DMS153 (cell line): ENCODE measurements at regions not wholly inside any gene's neighbourhood (a gene's known extent, or its start where the extent isn't known, plus 50 kb on each side); places are given as distances from the start of the nearest gene placed in this dataset.

Experiments
- DNase-seq: peaks from one replicate; lab custom pipeline; 2025; lab: John Stamatoyannopoulos, UW

DNA sequence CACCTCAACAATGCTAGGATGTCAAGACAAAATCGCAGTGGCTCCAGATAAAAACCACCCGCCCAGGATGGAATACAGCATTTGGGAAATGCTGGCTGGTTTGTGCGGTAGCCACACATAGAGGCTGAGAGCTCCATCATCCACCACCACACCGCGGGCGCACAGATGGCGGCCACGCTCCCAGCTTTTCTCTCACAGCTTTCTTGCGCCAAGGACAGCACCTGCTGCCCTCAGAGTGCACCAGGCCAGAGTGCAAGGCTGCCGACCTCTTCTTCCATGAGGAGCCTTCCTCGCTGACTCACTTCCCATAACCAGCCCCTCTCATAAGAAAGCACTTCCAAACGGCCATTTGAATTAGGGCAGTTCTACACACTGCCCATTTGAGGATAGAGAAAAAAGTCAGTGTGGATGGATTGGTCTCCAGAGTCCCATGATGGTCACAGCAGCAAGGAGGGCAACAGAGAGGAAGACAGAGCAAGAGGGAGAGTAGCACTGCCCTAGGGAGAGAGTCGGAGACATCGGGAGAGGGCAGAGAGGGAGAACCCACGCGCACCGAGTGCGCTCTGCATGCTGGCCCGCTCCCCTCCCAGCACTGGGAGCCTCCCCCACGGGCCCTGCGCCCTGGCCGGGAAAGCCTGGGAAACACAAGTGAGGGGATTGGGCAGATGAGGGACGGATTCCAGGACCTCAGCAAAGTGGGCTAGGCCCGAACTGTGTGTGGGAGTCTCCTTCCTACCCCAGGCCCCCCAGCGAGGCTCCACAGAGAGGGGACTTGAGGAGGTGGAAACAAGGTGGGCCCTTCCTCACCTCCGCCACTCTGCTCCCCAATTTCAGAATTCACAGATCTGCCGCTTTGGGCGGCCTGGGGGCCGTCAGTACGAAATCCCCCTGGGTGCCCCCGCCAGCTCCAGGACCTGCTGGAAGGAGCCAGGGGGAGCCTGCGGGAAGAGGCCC lies 156.9 kb downstream of the USP12 start:
- no peak for DNase-seq

GRCh38 chr13:27012482-27013197 lies 159.0 kb downstream of the USP12 start:
- DNase-seq = no peak

DNA sequence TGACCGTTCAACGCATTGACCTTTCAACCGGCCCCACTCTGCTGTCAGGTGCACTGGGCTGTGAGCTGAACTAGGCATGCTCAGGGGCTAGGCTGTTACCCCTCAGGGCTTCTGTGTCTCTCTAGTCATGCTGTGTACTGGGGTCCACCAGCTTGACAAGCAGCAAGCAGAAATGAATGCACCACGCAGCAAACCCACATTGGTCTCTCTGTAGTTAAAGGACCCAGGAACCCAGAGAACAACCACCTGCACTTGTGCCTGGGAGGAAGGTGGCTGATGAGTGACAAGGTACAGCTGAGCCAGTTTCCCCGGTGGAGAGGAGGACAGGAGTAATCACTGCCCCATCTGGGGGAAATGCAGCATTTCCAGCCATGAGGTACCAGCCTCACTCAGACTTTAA lies 159.9 kb downstream of the USP12 start:
- no peak for DNase-seq

DNA sequence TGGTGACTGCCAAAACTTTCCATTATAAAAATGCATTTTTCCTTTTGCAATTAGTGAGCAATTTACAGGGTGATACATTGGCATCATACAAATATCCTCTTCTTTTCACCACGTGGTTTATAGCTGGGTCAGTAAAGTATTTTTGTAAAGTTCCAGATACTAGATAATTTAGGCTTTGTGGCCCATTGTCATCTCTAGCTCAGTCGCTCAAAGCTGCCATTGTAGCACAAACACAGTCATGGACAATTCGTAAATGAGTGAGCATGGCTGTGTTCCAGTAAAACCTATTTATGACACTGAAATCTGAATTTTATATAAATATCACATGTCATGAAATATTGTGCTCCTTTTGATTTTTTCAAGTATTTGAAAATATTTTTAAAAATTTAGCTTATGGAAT lies 162.9 kb downstream of the USP12 start:
- DNase-seq = no peak

GRCh38 chr13:27007166-27007565 lies 164.4 kb downstream of the USP12 start:
- no peak for DNase-seq

- peak; percentile 56 for DNase-seq
Observed at GRCh38 chr13:27006519-27007161, 165.0 kb downstream of the USP12 start.

DNA sequence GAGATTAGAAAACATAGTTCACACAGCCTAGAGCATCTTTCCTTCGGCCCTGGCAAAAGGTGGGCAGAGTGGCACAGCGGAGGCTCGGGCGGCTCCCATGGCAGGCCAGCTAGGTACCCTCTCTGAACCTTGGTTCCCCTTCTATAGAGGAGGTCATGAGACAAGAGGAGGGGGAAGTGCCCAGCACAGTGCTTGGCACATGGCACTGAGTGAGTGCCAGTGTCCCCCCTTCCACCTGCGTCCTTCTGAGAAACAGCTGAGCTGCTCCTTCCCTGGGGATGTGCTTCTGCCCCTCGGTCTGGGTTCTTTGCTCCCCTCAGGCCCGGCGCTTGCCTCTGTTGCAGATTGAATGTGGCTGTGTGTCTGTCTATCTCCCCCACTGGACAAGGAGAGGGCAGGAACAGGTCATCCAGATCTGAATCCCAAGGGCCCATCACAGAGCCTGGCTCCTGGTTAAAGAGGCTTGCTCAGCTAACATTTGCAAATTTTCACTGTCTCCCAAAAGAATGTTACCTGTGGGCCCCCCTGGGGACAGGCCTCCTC lies 165.6 kb downstream of the USP12 start:
- no peak for DNase-seq

- peak; percentile 12 for DNase-seq
Observed at GRCh38 chr13:27005556-27005955, 166.1 kb downstream of the USP12 start.

DNA sequence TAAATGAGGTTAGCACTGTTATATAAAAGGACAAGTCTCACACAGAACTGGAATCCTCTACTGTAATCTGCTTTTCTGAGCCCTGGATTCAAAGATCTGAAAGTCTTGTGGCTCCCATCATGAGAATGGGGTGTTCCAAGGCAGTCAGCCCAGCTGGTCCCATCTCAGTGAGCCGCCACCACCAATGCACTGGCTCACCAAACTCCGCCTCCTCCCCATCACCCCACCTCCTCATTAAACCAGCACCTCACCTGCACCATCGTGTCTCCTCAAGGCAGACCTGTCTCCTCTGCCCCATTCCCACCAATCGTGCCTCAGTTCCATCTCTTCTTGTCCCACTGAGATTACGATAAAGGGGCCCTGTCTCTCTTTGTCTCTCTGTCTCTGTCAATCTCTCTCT lies 166.7 kb downstream of the USP12 start:
- DNase-seq = no peak

GRCh38 chr13:27004326-27004725 lies 167.3 kb downstream of the USP12 start:
- no peak for DNase-seq

- DNase-seq = peak; percentile 86
Observed at GRCh38 chr13:27001705-27002104, 169.9 kb downstream of the USP12 start.

DNA sequence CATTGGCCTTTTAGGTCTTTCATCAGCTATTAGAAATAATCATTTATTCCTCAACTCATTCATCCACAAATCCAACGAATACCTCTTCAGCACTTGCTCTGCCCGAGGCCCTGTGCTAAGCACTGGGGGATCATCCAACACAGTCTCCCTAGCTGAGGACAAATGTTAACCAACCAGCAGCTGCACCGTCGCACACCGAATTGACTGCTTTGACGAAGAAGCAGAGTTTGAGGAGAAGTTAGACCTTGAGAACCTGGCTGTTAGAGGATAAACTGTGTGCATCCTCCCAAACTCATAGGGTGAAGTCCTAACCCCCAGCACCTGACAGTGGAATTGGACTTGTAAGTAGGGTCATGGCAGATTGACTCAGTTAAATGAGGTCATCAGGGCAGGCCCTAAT lies 170.9 kb downstream of the USP12 start:
- DNase-seq = no peak

DNA sequence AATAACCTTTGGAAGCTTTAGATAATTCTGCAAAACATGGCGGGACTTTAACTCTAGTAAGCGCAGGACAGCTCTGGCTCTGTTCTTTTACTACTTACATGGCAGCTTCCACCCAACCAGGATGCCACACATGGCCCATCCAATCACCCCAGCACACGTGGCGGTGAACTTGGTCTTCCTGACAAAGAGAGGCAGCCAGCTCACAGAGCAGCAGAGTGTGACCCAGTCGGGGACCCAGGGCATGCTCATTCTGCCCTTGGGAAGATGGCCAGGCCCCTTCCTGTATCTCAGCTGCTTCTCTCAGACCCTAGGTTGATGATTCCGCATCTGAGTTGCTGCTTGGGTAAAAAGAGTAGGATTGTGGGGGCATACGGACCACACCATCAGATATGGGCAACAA lies 172.1 kb downstream of the USP12 start:
- DNase-seq = no peak

GRCh38 chr13:26998292-26998691 lies 173.3 kb downstream of the USP12 start:
- no peak for DNase-seq

DNA sequence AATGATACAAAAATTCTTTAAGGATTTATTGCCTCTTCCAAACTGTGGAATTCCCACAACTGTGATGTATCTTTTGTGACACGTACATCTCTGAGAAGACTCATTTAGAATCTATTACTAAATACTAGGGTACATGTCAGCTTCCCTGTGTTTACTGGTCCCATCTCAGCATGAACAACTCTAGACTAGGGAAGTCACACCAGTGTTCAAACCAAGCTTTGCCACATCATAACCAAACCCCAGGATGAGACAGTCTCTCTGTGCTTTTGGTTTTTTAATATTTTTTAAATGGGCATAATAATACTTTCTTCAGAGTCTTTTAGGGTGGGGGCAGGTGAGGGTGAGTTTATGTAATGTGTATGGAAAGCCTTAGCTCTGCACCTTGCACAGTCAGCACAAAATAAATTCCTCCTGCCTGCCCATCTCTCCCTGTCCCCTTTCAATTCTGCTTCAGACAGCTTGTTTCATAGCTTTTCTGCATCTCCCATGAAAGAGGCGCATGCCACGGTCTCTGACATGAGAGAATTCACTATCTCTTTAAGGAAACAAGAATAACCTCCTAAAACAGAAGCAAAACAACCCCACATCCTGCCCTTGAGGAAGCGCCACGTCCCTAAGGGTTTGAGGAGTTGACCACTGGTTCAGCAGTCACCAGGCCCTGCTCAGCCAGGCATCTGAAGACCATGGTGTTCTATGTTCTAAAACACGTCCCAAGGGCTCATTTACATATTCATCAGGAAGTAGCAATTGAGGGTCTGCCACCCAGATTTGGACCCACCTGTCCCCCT lies 174.5 kb downstream of the USP12 start:
- DNase-seq = no peak

DNA sequence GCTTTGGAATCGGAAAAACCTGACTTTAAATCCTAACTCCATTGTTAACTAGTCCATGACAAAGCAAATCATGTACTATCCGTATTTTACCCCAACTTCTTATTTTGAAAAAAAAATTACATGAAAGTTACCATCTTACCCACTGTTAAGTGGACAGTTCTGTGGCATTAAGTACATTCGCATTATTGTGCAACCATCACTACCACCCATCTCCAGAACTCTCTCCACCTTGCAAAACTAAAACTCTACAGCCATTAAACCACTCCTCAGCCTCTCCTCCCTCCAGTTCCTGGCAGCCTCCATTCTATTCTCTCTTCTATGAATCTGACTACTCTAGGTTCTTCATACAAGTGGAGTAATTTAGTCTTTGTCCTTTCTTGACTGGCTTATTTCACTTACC lies 176.5 kb downstream of the USP12 start:
- no peak for DNase-seq

DNA sequence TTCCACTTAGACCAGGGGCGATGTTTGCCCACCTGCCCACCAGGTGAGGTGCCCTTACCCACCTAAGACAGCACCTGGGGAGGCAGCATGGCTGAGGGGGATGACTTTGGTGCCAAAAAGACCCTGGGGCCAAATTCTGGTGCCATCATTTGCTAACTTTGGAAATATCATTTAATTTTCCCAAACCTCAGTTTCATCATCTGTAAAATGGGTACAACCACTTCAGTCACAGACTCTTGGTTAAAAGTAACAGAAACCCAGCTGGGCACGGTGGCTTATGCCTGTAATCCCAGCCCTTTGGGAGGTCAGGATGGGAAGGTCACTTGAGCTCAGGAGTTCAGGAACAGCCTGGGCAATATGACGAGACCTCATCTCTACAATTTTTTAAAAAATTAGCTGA lies 177.8 kb downstream of the USP12 start:
- DNase-seq = no peak

DNA sequence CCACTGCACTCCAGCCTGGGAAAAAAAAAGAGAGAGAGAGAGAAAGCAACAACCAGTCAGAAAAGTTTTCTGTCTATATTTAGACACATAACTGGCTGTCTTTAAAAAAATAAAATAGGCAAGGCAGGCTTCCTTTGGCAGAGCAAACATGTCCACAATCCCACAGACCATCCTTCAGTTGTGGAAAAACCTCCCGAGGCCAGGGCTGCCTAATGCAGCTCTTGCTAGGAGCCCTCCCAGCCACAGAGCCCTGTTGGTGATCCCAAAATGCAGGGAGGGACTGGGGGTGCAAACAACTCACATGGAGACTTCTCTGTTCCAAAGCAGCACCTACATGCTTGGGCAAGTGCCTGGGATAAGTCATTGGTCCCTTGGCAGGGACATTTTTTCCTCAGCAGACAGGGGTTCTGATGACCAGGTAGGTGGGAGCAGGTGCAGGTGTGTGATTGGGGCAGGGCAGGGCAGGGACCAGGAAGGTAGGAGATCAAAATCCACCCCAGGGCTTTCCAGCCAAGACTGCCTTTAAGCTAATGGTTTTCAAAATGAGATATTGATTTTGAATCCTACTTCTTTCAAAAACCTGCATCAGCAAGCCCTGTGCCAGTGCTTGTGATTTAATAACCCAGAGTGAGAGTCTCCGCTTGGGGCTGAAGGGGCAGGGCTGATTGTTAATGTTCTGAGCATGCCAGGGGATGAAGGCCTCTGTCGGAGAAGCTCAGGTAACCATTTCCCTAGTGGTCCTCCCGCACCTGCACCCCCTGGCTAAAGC lies 178.5 kb downstream of the USP12 start:
- no peak for DNase-seq

- DNase-seq = no peak
Observed at GRCh38 chr13:26991508-26992181, 180.0 kb downstream of the USP12 start.

DNA sequence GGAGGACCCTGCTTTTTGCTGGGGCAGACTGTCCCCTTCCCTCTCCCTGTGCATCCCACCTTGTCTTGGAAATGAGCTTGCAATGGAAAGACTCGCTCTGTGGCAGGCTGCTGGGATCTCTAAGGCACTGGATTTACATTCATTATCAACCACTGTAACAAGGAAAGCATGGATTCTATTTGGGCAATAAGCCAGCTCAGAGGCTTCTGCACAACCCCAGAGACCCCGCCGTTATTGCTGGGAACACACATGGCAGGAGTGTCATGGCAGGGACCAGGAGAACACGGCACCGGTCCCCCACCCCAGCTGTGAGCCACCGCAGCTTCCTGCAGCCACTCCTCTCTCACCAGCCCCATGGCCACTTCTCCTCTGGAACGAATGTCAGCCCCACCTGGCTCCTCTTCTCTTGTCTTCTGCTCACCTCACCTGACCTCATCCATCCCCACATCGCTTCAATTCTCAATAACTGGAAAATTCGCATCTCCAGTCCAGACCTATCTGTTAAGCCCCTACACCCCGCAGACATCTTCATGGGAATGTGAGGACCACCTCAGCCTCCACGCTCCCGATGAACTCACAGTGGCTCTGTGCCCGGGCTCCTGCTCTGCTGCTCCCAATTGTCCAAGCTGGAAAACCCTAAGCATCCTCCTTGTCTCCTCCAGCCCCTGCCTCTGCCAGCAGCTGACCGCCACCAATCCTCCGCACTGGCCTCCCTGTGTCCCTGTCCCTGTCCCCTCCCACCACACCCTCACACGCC lies 181.5 kb downstream of the USP12 start:
- no peak for DNase-seq
